ENCODE measurements at regions not wholly inside any gene's neighbourhood (a gene's known extent, or its start where the extent isn't known, plus 50 kb on each side); places are given as distances from the start of the nearest gene placed in this dataset.
A peak's percentile ranks its signal among the peaks of the same experiment; 100 is the strongest.

GRCh38 chr12:107320033-107320928 lies 226.9 kb upstream of the CRY1 start:
- DNase-seq (ENCODE audit: low read depth, low spot score): peak; percentile 14
- intact Hi-C loops (cut with micrococcal nuclease): no loop called here
- CTCF ChIA-PET: interaction anchor here (1.2 to 1.8 kb wide), 2 partner anchors 29 to 188 kb away, joined by 4 read pairs; no protein-coding TSS in a partner anchor

GRCh38 chr12:107320929-107321631 lies 227.7 kb upstream of the CRY1 start:
- BruUV-seq (replicated peaks): no TSS peak
- dilution Hi-C loops (cut with MboI; ENCODE audit: extremely low pct_ligation_motif_present, low sequenced_read_pairs) (no loop called here), intact Hi-C loops (cut with micrococcal nuclease) (no loop called here)
- H3K9me3 ChIP-seq (replicated peaks; ENCODE audit: control insufficient read depth, insufficient read depth, low read length): no peaks in the 10 kb centered on the region
- peaks cover 20% of the 10 kb centered on the region for H3K4me1 ChIP-seq (ENCODE audit: control insufficient read depth, extremely low read depth, insufficient read depth, low read length)
- no peak for DNase-seq (ENCODE audit: low read depth, low spot score)
- H3K9ac ChIP-seq (replicated peaks; ENCODE audit: extremely low read depth, insufficient read depth, low read length): no peak overlapping the region
- H3K79me2 ChIP-seq (ENCODE audit: control insufficient read depth, insufficient read depth, low read length): no peaks in the 10 kb centered on the region
- H2AFZ ChIP-seq (ENCODE audit: low read depth, low read length): no peak overlapping the region
- no peak overlapping the region for H3K4me2 ChIP-seq (ENCODE audit: insufficient read depth, low read length)
- ChIA-PET POLR2A (no interaction called here), CTCF (interaction anchor here (1.2 to 1.8 kb wide), 2 partner anchors 28 to 189 kb away, joined by 4 read pairs; no protein-coding TSS in a partner anchor)
- no peaks in the 10 kb centered on the region for H4K20me1 ChIP-seq (replicated peaks; ENCODE audit: control insufficient read depth, extremely low read depth, insufficient read depth, low read length)
- FAIRE-seq: no peak
- H3K9me1 ChIP-seq (replicated peaks; ENCODE audit: control insufficient read depth, extremely low read depth, insufficient read depth, low read length): no peaks in the 10 kb centered on the region
- H3K27ac ChIP-seq (ENCODE audit: insufficient read depth, low read depth, low read length): no peak overlapping the region
- H3K4me3 ChIP-seq (replicated peaks in 1 of 3; ENCODE audit: insufficient read depth in 1 of 3, low read depth in 1 of 3, low read length in 3 of 3): no peak overlapping the region
- peak; percentile 6 for TF ChIP-seq EZH2 (IDR thresholded peaks at IDR 0.05; ENCODE audit: borderline replicate concordance, low read depth, low read length, severe bottlenecking)
- TF ChIP-seq CTCF (IDR thresholded peaks at IDR 0.05; ENCODE audit: extremely low read depth in 1 of 2, insufficient read depth in 1 of 2, low read depth in 1 of 2, low read length in 2 of 2): no peak
- H3K27me3 ChIP-seq (ENCODE audit: control insufficient read depth in 2 of 2, insufficient read depth in 2 of 2, low read length in 2 of 2): peaks cover 42 to 59% of the 10 kb centered on the region in 2 experiments
- no peaks in the 10 kb centered on the region for H3K36me3 ChIP-seq (ENCODE audit: control insufficient read depth in 2 of 2, extremely low read depth in 1 of 2, insufficient read depth in 2 of 2, low read length in 2 of 2)

More at GRCh38 chr12:107320033-107320928, 226.9 kb upstream of the CRY1 start:
- TF ChIP-seq POLR2AphosphoS5 (IDR thresholded peaks at IDR 0.05; ENCODE audit: insufficient read depth, low read depth, low read length): no peak
- no peak for TF ChIP-seq GATA2 (IDR thresholded peaks at IDR 0.05; ENCODE audit: insufficient read depth, insufficient read length, low read depth, low read length)
- no peak for TF ChIP-seq FOS (IDR thresholded peaks at IDR 0.05; ENCODE audit: borderline replicate concordance, insufficient read depth, low read length)
- TF ChIP-seq POLR2A (IDR thresholded peaks at IDR 0.05; ENCODE audit: low read depth, low read length): no peak
- TF ChIP-seq EZH2 (IDR thresholded peaks at IDR 0.05; ENCODE audit: borderline replicate concordance, low read depth, low read length, severe bottlenecking): peak; percentile 17
- TF ChIP-seq, protein P1, sequence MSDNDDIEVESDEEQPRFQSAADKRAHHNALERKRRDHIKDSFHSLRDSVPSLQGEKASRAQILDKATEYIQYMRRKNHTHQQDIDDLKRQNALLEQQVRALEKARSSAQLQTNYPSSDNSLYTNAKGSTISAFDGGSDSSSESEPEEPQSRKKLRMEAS (IDR thresholded peaks at IDR 0.05; ENCODE audit: insufficient read depth, insufficient read length): no peak
- H3K4me2 ChIP-seq (ENCODE audit: insufficient read depth, low read length): peak overlapping the region; percentile 55
- H3K9ac ChIP-seq (replicated peaks; ENCODE audit: extremely low read depth, insufficient read depth, low read length): no peak overlapping the region
- no peaks in the 10 kb centered on the region for H3K79me2 ChIP-seq (ENCODE audit: control insufficient read depth, insufficient read depth, low read length)
- no peak overlapping the region for H3K4me3 ChIP-seq (replicated peaks in 1 of 3; ENCODE audit: insufficient read depth in 1 of 3, low read depth in 1 of 3, low read length in 3 of 3)
- no peaks in the 10 kb centered on the region for H4K20me1 ChIP-seq (replicated peaks; ENCODE audit: control insufficient read depth, extremely low read depth, insufficient read depth, low read length)
- H3K27me3 ChIP-seq (ENCODE audit: control insufficient read depth in 2 of 2, insufficient read depth in 2 of 2, low read length in 2 of 2): peaks cover 42 to 59% of the 10 kb centered on the region in 2 experiments
- no peaks in the 10 kb centered on the region for H3K9me3 ChIP-seq (replicated peaks; ENCODE audit: control insufficient read depth, insufficient read depth, low read length)
- H3K27ac ChIP-seq (ENCODE audit: insufficient read depth, low read depth, low read length): no peak overlapping the region
- H3K36me3 ChIP-seq (ENCODE audit: control insufficient read depth in 2 of 2, extremely low read depth in 1 of 2, insufficient read depth in 2 of 2, low read length in 2 of 2): no peaks in the 10 kb centered on the region
- H2AFZ ChIP-seq (ENCODE audit: low read depth, low read length): no peak overlapping the region
- no peak for FAIRE-seq
- POLR2A ChIA-PET: no interaction called here
- peaks cover 20% of the 10 kb centered on the region for H3K4me1 ChIP-seq (ENCODE audit: control insufficient read depth, extremely low read depth, insufficient read depth, low read length)
- no peaks in the 10 kb centered on the region for H3K9me1 ChIP-seq (replicated peaks; ENCODE audit: control insufficient read depth, extremely low read depth, insufficient read depth, low read length)
- no TSS peak for BruUV-seq (replicated peaks)
- dilution Hi-C loops (cut with MboI; ENCODE audit: extremely low pct_ligation_motif_present, low sequenced_read_pairs): no loop called here
